ENCODE measurements at regions not wholly inside any gene's neighbourhood (a gene's known extent, or its start where the extent isn't known, plus 50 kb on each side); places are given as distances from the start of the nearest gene placed in this dataset.
"Not testable (repeated sequence)": the region's sequence is repeated elsewhere in the genome, so short reads cannot be mapped to it uniquely, and the experiment has no call there.

GRCh38 chr1:14173598-14173997 lies 424.9 kb upstream of the KAZN start:
- DNase-seq, result no peak
- Histone ChIP-seq H3K4me2 (replicated peaks; ENCODE audit: extremely low read depth, low read length, poor library complexity, severe bottlenecking) (no peak overlapping the region), H3K9ac (ENCODE audit: insufficient read depth, low read length, poor library complexity, severe bottlenecking) (no peak overlapping the region), H3K36me3 (replicated peaks in 1 of 2; ENCODE audit: control insufficient read depth in 1 of 2, insufficient read depth in 2 of 2, low read length in 2 of 2) (no peaks in the 10 kb centered on the region), H2AFZ (ENCODE audit: insufficient read depth, low read depth, low read length, poor library complexity, severe bottlenecking) (no peak overlapping the region), H3K4me1 (ENCODE audit: control insufficient read depth in 1 of 2, insufficient read depth in 2 of 2, low read length in 2 of 2) (no peaks in the 10 kb centered on the region), H3K4me3 (replicated peaks in 1 of 3; ENCODE audit: low read depth in 2 of 3, low read length in 3 of 3) (no peak overlapping the region), H4K20me1 (ENCODE audit: insufficient read depth, low read length) (no peaks in the 10 kb centered on the region), H3K27me3 (ENCODE audit: control insufficient read depth in 2 of 2, insufficient read depth in 2 of 2, low read length in 2 of 2) (no peaks in the 10 kb centered on the region), H3K9me3 (replicated peaks in 1 of 2; ENCODE audit: control insufficient read depth in 1 of 2, insufficient read depth in 1 of 2, low read length in 2 of 2) (no peaks in the 10 kb centered on the region), H3K27ac (ENCODE audit: low read depth in 1 of 2, low read length in 2 of 2) (no peak overlapping the region), H3K79me2 (ENCODE audit: insufficient read depth, low read length) (no peaks in the 10 kb centered on the region)
- Mint-ChIP-seq H3K4me3 (no peak overlapping the region), H3K36me3 (no peaks in the 10 kb centered on the region), H3K9me3 (peaks cover 0 to 14% (median 4%) of the 10 kb centered on the region in 7 donors), H3K27ac (no peak overlapping the region), H3K27me3 (ENCODE audit: low read depth in 3 of 3) (peaks cover 0 to 2% (median 1%) of the 10 kb centered on the region in 3 donors), H3K4me1 (no peaks in the 10 kb centered on the region)
- intact Hi-C loops (cut with micrococcal nuclease), result no loop called here
- 40% methylated on average over 2 of the region's 5 CpGs for WGBS (ENCODE audit: insufficient coverage)
- no peak for TF ChIP-seq CTCF (IDR thresholded peaks at IDR 0.05)

DNA sequence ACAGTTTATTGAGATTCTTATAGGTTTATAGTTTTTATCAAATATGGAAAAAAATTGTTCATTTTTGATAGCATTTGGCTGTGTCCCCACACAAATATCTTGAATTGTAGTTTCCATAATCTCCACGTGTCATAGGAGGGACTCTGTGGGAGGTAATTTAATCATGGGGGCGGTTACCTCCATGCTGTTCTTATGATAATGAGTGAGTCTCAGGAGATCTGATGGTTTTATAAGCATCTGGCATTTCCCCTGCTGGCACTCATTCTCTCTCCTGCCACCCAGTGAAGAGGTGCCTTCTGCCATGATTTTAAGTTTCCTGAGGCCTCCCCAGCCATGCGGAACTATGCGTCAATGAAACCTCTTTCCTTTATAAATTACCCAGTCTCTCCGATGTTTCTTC lies 420.6 kb upstream of the KAZN start:
- intact Hi-C loops (cut with micrococcal nuclease); H3K27ac Mint-ChIP-seq; H3K36me3 Mint-ChIP-seq; H3K27ac ChIP-seq (ENCODE audit: low read depth in 1 of 2, low read length in 2 of 2); DNase-seq; H3K4me2 ChIP-seq (replicated peaks; ENCODE audit: extremely low read depth, low read length, poor library complexity, severe bottlenecking); H3K27me3 ChIP-seq (ENCODE audit: control insufficient read depth in 2 of 2, insufficient read depth in 2 of 2, low read length in 2 of 2); H3K4me1 ChIP-seq (ENCODE audit: control insufficient read depth in 1 of 2, insufficient read depth in 2 of 2, low read length in 2 of 2); H3K4me3 ChIP-seq (replicated peaks in 1 of 3; ENCODE audit: low read depth in 2 of 3, low read length in 3 of 3); H3K79me2 ChIP-seq (ENCODE audit: insufficient read depth, low read length); H3K36me3 ChIP-seq (replicated peaks in 1 of 2; ENCODE audit: control insufficient read depth in 1 of 2, insufficient read depth in 2 of 2, low read length in 2 of 2); H3K9me3 ChIP-seq (replicated peaks in 1 of 2; ENCODE audit: control insufficient read depth in 1 of 2, insufficient read depth in 1 of 2, low read length in 2 of 2); H2AFZ ChIP-seq (ENCODE audit: insufficient read depth, low read depth, low read length, poor library complexity, severe bottlenecking); H3K4me1 Mint-ChIP-seq; H3K4me3 Mint-ChIP-seq; H3K9ac ChIP-seq (ENCODE audit: insufficient read depth, low read length, poor library complexity, severe bottlenecking); H4K20me1 ChIP-seq (ENCODE audit: insufficient read depth, low read length); H3K27me3 Mint-ChIP-seq (ENCODE audit: low read depth in 3 of 3): not testable (repeated sequence)
- H3K9me3 Mint-ChIP-seq, result peaks cover 0 to 10% (median 4%) of the 10 kb centered on the region in 7 donors
- whole genome bisulfite sequencing (ENCODE audit: insufficient coverage), result 90% methylated on average over 5 of the region's 5 CpGs
